GM19395 (cell line): ENCODE measurements at regions not wholly inside any gene's neighbourhood (a gene's known extent, or its start where the extent isn't known, plus 50 kb on each side); places are given as distances from the start of the nearest gene placed in this dataset.

Source experiments
- ATAC-seq: cut with Tn5 transposase; IDR thresholded peaks from one replicate; pipeline ENCODE4 v1.9.1; 2021; ENCODE audit warnings: mild to moderate bottlenecking, moderate library complexity; ENCODE audit not compliant: unreplicated experiment

DNA sequence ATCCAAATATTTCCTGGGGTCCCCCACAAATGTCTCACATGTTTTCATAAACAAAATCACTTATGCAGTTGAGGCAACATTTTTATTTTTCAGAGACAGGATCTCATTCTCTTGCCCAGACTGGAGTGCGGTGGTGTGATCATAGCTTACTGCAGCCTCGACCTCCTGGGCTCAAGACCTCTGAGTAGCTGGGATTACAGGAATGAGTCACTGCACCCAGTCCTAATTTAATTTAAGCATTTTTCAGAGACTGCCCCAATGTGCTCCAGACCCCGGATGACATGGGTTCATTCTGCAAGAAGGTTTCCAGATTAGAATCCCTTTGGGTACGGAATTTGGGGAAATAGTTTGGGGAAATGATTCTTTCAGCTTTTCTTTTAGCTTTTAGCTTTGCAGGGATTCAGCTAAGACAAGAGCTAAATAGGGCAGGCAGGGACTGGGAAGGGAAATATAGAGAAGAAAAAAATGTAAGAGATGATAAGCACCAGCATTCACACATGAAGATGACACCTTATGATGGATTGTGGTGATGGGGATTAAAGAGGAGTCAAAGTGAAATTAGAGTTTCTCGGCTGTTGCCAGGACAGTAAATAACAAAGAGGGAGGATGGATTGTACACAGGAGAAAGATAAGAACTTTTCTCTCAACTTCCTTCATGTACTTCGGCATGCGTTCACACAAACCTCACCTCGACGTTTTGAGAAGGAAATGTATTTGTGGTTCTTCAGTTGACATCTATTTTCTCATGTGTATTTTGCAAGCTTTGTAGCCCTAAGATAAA lies 169.4 kb upstream of the TAB2 start:
- ATAC-seq = no peak

DNA sequence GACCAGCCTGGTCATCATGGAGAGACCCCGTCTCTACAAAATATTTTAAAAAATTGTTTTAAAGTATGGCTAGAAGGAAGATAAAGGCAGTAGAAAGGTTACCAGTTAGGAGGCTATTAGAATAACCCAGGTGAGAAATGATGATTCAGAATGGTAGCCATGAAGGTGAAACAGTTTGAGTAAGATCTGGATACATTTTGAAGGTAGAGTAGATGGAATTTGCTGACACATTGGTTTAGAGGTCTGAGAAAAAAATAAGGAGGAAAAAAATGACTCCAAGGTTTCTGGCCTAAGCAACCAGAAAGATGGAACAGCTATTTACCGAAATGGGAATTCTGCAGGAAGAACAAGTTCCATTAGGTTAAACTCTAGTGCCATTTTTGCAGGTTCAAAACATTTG lies 167.9 kb upstream of the TAB2 start:
- ATAC-seq = no peak

DNA sequence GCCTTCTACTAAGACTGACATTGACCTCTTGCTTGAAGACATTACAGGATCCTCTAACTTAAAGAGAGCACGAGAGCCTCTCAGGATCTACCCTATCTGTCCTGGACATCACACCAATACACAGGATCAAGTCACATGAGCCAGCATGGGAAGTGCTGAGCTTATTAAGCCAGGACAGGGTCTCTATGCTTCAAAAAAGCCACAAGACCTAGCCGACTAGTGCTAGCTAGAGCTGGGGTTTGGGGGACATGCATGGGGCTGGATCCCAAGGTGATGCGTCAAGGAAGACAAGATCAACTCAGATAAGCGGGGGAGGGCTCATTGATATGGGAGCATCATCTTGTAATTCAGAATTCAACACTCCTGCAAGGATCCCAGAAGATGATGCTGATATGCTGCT lies 167.2 kb upstream of the TAB2 start:
- ATAC-seq = no peak

DNA sequence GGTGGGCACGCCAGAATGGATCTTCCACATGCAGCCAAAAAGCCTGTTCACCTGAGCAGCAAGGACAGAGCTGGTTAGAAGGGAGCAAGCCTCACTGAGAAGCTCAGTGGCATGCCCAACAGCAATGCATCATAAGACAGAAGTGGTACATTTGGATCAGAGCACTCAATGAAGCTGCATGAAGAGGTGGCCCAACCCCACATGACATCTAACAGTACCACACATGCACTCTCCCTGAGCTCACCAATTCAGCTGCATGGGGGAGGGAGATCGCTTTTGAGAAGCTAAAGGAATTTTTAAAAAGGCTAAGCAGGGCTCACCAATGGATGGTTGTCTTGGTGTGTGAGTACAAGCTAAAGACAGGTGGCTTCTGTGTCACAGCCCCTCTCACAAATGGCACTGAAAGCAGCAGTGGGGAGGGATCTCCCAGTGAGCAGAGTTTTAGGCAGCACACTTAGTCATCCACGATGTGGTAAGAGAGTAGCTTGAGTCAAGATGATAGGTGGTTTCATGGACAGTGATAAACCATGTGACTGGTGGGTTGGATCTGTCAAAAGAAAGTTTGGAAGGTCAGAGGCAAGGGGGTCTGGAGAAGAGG lies 166.6 kb upstream of the TAB2 start:
- no peak for ATAC-seq

DNA sequence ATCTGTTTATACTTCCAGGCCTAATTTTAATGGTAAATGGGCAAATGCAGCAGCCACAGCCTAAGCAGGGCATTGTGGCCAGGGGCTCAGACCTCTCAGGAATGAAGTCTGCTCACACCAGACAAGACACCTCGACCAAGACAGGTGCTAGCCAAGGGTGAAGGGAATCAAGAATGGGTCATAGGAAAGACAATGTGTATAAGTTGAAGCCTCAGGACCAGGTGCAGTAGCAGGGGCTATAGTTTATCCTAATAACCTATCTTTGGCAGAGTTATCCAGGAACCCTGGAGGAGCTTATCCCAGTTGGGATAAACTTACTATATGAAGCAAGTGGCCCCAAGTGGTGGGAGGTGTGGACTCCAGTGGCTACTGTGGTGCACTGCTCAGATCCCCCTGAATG lies 165.0 kb upstream of the TAB2 start:
- no peak for ATAC-seq

DNA sequence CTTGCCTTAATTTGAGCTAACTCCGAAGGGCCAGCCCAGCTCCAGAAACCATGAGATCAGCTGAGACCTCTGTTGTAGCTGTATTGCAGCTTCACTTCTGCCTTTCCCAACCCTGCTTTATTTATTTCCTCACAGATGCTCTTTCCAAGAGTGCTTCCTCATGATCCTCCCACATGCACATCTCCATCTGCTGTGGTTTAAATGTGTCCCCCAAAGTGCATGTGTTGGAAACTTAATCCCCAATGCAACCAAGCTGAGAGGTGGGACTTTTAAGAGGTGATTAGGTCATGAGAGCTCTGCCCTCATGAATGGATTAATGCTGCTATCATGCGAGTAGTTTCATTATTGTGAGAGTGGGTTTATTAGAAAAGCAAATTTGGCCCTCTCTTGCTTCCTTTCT lies 164.4 kb upstream of the TAB2 start:
- ATAC-seq = no peak

DNA sequence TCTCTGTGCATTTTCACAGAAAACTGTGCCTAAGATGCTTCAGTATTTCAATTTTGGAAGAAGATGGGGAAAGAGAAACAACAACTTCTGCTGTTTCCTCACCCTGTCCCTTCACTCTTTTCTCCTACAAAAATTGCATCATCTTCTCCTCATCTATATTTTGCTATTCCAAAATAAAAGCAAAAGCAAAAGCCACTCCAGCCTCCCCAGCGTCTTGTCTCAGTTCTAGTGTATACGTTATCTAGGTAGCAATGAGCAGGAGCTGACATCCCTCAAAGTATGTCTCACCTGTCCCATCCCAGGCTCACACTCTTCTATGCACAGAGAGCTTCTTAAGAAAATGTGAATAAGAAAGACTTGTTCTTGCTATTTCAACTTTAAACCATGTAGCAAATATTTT lies 163.8 kb upstream of the TAB2 start:
- ATAC-seq = no peak

DNA sequence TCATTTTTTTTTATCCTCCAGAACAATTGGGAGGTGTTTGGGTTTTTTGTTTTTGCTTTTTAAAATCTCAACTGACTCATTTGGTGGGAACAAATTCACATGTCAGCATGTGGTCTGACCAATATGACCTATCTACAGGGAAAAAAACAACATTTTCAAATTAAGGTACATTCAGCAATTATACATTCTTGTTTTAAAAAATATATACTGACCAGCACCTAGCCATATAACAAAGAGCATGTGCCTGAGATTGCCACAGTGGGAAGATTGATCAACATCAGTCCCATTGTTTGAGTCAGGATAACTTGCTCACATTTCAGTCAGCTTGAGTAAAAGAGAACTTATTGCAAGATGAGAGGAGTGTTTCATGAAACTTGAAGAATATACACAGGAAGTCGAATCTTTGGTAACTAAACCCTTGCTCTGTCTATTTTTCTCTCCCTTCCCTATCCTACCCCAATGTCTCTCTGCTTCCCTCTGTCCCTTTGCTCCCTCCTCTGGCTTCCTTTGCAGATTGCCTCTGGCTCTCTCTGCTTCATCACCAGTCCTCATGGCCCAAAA lies 163.2 kb upstream of the TAB2 start:
- ATAC-seq = no peak

DNA sequence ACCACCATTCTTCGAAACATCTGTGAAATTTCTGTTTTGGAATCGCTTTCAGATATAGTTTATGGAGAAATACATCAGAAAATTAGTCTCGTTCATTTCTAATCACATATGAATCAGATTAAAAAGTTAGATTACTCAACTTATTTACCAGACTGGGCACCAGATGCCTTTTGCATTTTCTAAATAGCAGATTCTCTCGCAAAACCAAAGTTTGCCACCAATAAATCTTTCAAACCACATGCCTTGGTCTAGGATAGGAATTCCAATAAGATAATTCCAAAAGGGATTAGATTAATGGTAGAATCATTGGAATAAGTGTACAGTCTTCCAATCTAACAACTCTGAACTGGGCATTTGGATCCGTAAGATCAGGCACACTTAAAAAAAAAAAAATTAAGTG lies 160.4 kb upstream of the TAB2 start:
- ATAC-seq = no peak

DNA sequence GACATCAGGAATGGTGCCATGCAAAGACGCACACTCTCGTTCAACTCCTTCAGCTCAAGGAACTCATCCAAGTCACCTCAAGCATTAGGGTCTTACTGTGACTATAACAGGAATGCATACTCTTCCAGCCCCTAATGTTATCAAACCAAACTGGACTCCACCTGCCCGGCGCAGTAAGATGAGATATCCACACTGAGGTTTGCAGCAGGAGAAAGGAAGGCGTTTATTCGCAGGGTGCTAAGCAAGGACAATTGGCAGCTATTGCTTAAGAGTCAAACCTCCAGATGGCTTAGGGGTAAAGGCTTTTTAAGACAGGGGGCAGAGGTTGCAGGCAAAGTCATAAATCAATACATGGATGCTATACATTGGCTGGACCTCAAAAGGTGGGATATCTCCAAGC lies 159.4 kb upstream of the TAB2 start:
- ATAC-seq = no peak

DNA sequence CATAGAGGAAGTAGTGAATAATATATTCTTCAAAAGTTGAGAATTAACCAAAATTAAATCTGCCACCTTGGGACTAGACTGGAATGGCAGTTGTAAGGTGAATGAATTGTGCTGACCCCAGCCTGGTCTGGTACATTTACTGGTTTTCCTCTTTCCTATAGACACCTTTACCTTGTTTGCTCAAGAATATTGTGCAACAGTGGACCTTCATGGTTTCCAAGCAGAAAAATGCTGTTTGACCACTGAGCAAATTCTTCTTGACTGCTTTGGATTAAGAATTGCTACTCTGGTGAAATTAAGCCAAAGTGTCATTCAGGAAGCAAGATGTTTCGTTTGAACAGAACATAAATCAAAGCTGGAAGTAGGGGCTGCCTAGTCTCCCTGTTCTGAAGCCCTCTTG lies 156.6 kb upstream of the TAB2 start:
- ATAC-seq = no peak

DNA sequence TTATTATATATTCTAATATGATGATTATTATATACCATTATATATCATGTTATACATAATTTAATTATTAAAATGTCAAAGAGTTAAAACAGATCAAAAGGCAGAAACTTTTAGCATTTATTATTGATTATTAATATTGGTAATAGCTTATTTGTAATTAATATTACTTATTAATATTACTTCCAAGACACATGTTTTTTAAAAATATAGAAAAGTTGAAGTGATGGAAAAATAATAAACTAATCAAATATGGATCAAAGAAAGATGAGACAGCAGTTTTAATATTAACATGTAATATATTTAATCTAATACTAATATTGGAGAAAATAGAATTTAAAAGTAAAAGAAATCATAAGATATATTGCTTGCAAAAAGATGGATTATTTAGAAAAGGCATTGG lies 154.6 kb upstream of the TAB2 start:
- no peak for ATAC-seq

DNA sequence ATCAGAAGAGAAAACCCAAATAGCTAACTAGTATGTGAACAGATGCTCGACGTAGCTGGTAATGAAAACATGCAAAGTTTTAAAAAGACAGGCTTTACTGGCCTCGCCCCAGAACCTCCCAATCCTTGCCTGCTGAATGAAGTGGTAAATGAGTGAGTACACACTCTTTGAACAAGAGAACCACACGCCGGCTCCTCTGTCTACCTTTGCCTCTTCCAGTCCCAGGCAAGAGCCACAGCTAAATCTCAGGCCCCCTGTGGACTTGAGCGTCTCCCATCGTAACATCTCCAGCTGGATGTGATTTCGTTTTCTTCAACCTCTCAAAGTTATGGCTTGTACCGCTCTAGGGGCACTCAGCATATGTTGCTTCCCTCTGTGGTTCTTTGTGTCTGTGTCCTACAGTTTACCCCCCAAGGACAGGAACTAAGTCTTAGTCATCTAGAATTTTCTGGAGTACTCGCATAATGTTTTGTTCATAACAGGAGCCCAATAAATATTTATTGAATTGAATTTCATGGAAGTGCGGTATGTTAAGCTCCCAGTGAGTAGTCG lies 153.2 kb upstream of the TAB2 start:
- no peak for ATAC-seq

DNA sequence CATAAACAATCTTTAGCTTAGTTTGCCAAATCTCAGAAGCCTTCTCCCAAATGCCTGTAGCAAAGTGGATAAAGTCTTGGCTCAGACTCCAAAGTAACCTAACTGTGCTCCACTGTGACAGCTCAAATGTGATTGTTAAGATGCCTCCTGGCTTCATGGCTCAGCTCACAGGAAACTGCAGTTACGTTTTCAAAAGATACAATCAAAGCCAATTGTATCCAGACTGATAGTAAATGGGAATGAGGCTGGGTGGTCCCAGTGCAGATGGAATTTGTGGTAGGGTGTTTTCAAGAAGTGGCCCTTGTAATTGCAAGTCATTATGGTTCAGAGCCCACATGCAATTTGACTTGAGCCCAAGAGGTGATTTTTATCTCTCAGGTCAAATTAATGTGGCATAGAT lies 151.2 kb upstream of the TAB2 start:
- no peak for ATAC-seq

DNA sequence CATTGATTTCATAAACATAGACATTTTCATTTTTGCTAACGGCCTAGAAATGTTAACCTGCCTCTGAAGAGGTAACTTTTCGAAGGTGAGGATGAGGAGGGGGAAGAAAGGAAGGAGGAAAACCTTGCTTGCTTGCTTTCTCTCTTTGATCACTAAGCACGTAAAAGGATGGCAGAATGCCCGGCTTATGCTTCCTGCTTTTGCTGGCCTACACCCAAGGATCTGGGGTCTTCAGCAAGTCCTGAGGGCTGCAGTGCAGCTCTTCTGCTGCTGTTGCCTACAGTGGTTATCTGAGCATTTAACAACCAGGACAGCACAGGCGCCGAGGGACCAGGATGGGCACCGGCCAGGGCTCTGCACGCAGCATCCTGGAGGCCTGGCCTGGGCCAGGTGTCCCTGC lies 150.8 kb upstream of the TAB2 start:
- no peak for ATAC-seq

DNA sequence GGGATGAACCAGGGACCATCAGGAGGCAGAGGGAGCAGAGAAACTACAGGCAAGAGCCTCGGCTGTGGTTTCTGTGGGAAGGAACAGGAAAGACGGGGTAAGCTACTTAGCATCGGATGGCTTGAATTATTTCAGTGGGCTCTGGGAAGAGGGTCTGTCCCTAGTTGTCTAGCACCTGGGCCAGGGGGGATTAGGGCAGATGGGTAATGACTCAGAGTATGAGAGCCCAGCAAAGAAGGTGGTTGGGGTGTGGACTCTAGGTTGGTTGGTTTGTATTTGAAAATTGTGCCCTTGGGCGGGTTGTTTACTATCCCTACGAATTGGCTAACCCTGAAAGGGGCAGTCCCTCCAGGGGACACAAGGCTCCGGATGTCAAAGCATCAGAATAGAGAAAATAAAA lies 148.5 kb upstream of the TAB2 start:
- ATAC-seq = no peak

DNA sequence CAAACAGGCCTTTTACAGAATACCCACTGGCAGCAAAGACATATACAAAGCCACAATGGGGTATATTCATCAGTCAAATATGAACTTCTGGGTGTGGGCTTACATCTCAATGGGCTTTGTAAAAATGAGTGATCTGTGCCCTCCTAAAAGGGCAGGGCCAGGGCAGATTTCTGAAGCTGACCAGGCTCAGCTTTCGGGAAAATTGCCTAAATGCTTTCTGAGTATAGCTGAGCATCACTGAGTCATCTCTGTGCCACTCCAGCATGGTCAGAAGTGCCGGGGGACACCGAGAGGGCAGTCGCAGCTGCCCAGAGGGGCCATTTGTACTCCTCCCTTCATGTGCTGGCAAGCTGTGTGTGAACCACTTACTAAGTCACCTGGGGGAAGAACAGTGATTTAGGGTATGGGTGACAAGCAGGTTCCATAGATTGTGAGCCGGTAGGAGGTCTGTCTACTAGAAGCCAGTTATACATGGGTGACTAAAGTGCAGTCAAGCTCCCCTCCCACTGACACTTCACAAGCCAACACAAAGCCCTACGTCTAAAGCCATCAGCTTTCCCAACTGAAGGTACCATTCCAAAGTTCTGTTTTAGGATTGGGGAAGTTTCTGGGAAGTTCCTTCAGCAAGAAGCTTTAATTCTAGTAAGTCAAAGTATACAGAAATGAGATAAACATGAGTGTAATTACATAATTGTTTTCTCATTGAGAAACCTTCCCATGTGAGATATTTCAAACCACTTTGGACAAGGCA lies 147.6 kb upstream of the TAB2 start:
- no peak for ATAC-seq

DNA sequence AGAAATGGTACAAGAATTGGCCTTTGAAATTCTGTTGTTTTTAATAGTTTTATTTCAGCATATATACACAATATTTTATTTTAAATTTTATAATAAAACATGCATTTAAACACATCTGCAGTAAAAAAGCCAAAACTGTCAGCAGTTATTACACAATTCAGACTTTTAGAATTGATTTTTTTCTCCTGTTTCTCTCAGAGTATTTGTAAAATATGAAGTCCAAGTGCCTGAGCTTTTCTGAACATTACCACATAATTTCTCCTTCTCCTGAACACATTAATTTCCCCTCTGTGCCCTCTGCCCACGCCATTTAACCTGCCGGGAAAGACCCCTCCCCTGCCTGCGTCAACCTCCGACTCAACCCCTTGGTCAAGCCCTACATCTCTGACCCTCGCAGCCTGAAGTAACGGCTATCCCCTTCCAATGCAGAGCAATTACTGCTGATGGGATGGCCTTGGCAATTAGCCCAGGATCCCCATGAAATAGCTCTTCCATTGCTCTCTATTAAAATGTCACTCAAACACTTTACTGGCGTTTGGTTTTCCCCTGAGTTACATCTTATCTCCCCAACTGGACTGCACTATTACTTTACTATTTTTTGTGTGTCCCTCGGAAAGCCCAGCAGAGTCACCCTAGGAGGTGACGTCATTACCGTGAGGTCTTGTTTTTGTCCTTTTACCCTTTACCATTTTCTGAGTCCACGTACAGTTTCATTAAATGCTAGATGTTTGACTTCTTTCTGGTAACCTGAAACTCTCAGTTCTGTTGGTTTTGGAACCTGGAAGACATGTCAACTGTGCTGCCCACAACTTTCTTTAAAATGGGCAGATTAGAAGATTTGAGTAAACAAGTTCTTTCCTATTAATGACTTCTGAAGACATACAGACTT lies 146.7 kb upstream of the TAB2 start:
- no peak for ATAC-seq

DNA sequence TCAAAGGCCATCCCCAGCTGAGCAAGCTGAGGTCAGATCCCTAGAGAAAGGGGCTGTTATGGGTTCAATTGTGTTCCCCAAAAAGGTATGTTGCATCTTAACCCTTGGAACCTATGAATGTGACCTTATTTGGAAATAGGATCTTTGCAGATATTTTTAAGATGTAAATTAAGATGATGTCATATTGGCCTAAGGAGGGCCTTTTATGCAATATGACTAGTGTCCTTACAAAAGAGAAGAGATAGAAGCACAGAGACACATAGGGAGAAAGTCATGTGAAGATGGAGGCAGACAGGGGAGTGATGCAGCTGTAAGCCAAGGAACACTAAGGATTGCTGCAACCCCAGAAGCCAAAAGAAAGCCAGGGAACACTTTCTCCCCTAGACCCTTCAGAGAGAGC lies 144.3 kb upstream of the TAB2 start:
- no peak for ATAC-seq

DNA sequence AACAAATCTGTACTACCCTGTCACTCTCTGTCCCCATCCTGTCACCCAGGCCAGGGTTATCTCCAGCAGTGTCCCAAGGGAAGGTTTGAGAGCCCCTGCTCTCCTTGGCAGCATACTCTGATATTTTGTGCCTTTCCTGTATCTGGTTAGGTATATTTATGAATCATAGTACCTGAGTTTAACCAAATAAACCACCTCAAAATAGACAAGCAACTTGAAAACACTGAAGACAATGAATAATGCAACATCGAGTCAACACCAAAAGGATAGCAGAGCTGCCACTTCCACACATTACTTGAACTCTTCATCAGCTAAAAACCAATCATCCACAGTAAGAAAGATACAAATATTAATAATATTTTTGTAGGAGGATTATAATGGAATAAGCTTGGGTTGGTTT lies 142.6 kb upstream of the TAB2 start:
- no peak for ATAC-seq
